ENCODE measurements at regions not wholly inside any gene's neighbourhood (a gene's known extent, or its start where the extent isn't known, plus 50 kb on each side); places are given as distances from the start of the nearest gene placed in this dataset.

- TF ChIP-seq CTCF (IDR thresholded peaks at IDR 0.05) = no peak
- no peak for TF ChIP-seq POLR2A (IDR thresholded peaks at IDR 0.05)
Measured at GRCh38 chr12:91910871-91911388, 234.7 kb downstream of the BTG1 start.

Measured in uterus (tissue), 2 donors.